Left lobe of liver (tissue), 2 donors: ENCODE measurements at regions not wholly inside any gene's neighbourhood (a gene's known extent, or its start where the extent isn't known, plus 50 kb on each side); places are given as distances from the start of the nearest gene placed in this dataset.

Experiments used
- ATAC-seq: fragments of 200-7000 bp; cut with Tn5 transposase; one replicate; pipeline ENCODE4 v1.9.1; 2020; ENCODE audit warnings: mild to moderate bottlenecking, moderate library complexity
- DNase-seq: peaks from one replicate; pipeline ENCODE4 v3.0.0-alpha.2; 2020; ENCODE audit warnings: low spot score
- donor health status: DM: no; HTN: no; CAD: no; lungs with moderate emphysema.
- donor health status: DM: no; HTN: yes; CAD: no.

DNA sequence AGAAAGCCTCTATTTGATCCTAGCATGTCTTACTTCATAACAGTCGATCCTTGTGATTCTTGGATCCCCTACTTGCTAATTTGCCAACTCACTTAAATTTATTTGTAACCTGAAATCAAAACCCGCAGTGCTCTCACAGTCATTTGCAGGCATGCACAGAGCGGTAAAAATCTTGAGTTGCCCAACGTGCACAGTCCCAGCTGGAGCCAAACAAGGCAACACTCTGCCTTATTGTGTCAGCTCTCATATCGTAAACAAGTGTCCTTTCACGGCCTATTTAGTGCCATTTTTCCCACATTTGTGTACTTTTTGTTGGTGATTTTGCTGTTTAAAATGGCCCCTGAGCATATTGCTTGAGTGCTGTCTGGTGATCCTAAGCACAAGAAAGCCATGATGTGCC, 511.3 kb upstream of the WWC1 start:
- DNase-seq (no peak), ATAC-seq (no peak)

DNA sequence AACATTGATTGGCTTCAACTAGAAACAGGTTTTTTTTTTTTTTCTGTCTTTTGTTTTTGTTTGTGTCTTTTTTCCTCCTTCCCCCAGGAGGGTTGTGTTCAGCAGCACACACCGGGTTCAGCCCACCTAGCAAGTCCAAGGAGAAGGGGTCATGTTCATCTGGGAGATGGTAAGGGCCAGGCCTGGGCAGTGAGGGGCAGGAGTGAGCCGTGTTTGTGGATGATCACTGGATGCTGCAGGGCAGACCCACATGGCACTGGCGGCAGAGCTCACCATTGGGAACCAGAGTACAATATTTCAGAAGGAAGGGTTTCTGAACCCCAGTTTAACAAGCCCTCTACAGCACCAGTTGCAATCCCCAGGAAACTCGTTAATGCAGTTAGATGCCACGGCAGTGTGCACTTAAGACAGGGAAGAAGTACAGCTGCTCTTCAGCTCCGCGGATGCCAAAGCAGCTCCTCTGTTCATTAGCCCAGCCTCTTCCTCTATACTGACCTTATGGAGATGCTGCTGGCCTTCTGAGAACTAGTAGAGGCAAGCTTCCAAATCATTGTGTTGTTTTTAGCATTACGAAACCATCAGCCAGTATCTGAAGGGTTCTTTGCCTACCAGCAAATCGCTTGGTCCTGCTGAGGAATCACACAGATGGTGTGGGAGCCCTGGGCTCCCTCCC, 508.2 kb upstream of the WWC1 start:
- DNase-seq (no peak), ATAC-seq (no peak)

DNA sequence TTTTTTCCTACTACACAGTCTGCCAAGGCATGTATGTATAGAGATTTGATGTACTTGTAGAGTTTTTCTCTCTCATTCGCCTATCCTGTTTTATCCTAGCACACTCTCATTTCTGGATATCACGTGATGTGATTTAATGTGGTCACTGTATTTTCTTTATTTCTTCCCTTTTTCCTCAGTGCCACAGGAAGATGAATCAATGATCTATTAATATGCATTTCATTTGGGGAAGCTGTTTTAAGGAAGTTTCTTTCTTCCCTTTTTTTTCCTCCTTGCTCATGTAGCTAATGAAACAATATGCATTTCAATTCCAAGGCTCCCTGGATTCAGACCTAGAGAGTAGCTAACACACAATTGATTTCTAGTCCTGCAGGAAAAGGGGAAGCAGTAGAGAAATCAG, 506.3 kb upstream of the WWC1 start:
- DNase-seq (no peak), ATAC-seq (no peak)

DNA sequence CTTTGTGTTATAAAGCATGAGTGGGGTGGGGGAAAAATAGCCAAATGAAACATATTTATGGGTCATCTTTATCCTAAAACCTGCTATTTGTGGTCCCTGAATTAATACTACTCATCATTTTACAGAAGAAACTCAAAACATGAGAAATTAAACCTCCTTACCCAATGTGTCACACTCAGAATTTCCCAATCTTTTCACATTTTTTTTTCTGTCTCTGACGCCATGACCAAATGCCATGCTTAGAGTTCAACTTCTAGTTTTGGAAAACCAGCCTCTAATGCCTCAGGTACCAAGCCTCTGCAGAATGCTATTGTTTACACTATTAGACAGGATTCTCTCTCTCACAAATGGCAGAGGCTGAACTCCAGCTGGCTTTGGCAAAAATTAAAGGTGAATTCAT, 505.5 kb upstream of the WWC1 start:
- ATAC-seq = no peak

DNA sequence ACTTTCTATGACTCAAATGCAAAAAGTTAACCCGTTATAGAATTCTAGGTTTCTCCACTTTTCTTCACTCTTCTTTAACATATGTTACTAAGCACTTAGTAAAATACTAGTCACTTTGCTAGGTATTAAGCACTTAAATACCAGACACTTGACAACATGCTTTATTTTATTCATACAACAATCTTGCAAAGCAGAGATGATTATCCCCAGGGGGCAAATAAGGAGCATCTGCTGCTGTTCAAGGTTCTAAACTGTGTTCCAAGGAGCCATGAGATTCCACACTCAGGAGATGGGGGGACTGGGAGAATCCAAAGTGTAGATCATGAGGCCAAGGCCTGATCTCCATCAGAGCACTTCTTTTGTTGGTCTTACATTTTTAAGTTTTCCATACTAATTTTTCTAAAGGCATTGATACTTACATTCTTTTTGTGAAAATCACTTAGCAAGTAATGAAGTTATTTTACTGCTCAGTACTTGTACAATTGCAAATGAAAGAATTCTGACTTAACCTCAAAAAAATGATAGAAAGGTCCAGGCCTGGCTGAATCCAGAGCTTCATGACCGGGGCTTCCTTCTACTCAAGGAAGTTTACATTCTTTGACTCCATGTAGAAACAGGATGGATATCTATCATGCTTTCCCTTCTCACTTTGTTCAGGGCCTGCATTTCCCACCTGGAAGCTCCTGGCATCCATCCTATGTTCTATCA, 504.4 kb upstream of the WWC1 start:
- ATAC-seq (no peak), DNase-seq (no peak)

More for the DNA sequence above, 505.5 kb upstream of the WWC1 start:
- no peak for DNase-seq

DNA sequence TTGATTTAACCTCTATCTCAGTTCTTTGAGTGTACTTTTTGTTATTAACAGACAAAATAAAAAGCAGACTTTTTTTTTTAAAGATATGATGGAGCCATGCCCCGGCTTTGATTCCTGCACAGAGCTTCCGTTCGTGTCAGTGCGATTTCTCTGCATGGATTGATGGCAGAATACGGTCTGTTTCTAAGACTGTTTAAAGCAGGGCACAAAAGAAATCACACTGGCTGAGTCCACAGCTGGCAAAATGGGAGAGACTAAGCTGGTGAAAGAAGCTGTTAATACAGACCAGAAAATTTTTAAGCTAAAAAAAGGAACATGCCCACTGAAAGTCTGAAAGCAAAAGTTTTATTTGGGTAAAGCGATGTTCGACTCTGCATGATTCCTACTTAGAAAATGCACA, 501.4 kb upstream of the WWC1 start:
- ATAC-seq (no peak), DNase-seq (no peak)

DNA sequence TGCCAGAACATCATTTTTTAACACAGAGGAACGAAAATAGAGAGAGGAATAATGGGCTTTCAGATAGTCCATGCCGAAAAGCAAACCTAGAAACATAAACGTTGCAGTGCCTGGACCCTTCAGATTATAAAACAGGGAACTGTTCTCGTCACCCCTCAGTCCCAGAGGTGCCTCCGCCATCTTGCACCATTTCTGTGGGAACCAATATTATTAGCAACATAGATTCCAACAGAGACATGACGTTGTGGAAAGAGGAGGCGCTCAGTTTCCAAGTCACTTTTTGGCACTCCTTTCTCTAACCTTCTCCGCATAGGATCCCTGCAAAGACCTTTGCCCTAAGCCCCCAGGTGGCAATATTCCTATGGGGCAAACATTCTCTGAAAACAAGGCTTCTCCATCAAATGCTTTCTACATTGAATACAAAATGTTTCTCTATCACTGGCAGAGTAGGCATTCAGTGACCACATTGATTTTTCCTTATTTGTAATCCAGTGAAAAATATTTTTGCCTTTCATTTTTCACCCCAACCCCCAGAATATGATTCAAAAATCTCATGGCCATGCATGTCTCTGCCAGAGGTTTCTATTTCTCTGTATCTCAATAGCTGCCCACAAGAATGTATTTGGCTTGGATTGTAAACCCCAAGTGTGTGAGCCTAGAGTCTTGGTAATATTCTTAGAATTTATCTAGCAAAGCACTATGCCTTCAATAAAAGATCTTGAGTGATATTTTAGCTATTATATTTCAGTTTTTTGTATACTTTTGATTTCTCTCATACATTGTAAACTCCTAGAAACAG, 500.8 kb upstream of the WWC1 start:
- ATAC-seq = no peak
- DNase-seq = no peak

DNA sequence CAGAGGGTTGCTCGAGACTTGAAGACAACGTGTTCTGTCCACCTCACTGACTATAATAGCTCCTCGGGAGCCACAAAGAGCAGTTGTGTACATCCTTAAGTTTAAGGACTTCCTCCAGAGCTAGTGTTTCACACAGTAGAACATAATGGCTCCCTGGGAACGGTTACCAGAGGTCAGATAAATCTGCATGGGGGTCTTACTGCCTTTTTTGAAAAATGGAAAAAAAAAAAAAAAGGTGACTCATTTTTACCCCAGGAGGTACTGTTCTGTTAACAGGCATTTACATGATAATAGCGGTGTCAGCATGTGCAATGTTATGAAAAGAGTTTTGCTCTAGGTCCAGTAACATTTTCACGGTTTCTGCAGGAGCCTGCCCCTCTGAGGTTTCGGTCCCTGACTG, 498.9 kb upstream of the WWC1 start:
- no peak for ATAC-seq

DNA sequence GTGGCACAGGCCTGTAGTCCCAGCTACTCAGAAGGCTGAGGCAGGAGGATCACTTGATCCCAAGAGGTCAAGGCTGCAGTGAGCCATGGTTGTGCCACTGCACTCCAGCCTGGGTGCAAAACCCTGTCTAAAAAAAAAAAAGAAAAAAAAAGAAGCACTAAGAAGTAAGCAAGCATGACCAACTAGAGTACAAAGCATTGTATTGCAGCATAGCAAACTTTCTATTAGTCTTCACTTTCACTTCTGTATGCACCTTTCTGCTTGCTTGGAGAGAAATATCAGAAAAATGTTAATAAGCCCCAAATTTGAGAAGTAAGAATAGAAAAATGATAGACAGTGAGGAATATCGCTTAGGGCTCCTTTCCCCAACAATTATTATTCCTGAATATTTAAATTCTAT, 497.7 kb upstream of the WWC1 start:
- DNase-seq = no peak

More for the DNA sequence above, 498.9 kb upstream of the WWC1 start:
- no peak for DNase-seq

DNA sequence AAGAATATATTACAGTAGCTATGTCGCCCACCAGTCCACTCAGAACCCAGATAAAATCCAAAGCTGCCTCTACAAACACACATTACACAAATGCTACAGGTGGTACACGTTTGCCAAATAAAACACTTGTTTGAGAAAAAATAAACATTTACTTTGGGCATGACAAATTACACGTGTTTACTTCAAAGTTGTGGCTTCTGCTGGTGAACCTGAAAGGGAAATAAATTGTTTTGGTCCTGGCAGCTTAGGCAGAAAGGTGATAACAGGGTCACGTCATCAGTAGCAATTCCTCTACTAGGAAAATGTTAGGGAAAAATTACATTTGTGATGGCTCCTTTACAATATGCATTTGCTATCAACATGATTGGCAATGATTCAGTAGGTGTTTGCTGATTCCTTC, 497.3 kb upstream of the WWC1 start:
- ATAC-seq = peak; percentile 67
- no peak for DNase-seq

More for the DNA sequence above, 497.7 kb upstream of the WWC1 start:
- peak; percentile 19 for ATAC-seq

DNA sequence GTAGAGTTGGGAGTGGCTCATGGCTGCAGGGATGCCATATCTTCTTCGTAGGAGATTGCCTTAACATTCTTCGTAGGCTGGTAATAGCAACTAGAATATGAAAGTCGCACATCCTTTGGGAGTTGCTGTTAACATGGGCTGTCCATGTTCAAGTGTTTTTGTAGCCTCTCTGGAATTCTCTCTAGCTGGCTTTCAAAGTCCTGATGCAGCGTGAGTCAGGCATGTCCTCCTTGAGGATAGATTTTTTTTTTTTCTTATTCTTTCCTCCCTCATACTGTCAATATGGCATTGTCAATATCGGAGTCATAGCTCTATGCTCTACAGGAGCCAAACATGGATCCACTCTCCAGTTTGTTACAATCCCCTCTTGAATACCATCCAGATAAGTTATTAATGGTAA, 494.8 kb upstream of the WWC1 start:
- DNase-seq (no peak), ATAC-seq (no peak)

DNA sequence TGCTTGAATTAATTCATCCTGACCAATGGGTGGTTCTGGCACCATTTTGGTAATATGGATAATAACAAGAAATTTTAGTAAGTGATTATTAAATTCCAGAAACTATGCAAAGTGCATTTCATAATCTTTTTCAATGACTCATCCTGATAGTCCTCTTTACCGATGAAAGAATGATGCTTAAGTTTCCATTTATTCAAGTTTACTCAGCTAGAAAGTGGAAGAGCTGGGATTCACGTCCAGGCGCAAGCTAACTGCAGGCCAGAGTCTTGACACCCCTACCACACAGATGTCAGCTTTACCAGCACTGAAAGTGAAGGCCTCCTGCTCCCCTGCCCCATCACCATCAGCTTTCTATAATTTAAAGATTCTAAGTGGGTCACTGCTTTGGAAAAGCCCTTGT, 493.5 kb upstream of the WWC1 start:
- DNase-seq (no peak), ATAC-seq (no peak)

DNA sequence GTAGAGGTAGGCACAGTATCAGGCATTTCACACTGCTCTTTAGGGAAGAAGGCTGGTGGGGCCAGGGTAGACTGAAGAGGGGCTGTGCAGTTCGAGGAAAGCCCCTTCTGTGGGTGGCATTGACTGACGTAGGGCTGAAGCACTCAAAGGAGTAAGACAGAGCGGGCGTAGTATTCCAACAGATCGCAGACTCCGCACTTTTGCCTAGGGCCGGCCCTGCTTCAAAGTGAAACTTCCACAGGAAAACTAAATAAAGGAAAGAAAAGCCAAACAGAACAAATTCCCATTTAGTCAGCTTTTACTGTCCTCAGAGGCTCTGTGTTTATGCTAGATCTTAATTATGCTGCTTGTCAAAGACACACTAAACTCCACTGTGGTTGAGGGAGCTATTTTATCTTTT, 493.0 kb upstream of the WWC1 start:
- DNase-seq = no peak
- no peak for ATAC-seq

DNA sequence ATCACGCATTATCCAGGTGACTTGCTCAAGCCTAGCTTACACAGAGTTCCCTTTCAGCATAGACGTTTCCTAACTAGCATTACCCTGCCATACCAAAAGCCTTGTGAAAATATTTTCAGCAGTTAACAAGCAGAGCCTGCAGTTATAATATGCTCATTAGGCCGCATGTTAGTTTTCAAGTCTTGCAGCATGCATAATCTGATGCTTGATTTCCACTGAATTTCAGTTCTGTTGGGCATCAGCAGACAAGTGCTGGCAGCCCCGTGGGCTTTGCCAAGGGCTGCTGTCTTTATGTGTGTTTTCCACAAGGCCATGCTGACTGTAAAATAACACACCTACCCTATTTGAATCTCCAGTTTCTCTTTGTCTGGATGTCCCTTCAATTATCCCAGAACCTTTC, 491.0 kb upstream of the WWC1 start:
- no peak for DNase-seq

DNA sequence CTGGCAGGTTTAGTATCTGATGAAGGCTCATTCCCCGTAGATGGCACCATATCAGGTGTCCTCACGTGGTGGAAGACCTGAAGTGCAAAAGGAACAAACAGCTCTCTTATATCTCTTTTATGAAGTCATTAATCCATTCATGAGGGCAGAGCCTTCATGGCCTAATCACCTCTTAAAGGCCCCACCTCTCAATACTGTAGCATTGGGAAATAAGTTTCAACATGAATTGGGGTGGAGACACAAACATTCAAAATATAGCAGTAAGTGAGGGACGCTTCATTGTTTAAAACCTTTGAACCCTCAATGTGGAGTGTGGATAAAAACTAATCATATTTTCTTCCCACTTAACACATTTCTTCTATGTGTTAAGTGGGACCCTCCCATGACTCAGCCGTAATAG, 489.4 kb upstream of the WWC1 start:
- ATAC-seq (no peak), DNase-seq (no peak)

More for the DNA sequence above, 491.0 kb upstream of the WWC1 start:
- no peak for ATAC-seq

DNA sequence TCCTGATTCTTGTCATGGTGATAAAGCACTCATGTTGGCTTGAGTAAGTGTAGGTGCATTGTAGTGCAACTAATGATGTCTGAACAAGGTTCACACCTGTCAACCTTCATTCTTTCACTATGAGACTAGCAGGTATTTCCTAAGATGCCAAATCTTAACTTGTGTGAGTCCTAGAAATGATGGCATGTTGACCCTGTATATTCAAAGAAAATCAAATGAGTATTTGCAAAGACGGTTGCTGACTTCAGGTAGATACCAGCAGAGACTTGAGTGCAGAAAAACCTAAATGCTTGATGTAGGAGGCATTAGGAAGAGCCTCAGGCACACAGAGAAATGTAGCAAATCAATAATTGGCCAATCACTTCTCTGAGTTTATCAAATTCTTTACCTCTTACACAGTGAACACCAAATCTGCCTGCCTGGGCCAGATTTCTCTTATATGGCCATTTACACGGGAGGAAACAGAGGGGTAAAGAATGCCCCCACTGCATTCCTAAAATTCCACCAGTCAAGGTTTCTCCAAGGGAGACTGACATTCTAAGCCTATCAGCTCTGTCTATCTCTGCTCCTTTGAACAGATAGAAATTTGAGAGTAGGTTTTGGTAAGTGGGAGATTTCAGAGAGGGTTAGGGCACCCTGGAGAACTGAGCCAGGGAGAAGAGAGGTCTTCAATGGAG, 488.6 kb upstream of the WWC1 start:
- DNase-seq (no peak), ATAC-seq (no peak)

DNA sequence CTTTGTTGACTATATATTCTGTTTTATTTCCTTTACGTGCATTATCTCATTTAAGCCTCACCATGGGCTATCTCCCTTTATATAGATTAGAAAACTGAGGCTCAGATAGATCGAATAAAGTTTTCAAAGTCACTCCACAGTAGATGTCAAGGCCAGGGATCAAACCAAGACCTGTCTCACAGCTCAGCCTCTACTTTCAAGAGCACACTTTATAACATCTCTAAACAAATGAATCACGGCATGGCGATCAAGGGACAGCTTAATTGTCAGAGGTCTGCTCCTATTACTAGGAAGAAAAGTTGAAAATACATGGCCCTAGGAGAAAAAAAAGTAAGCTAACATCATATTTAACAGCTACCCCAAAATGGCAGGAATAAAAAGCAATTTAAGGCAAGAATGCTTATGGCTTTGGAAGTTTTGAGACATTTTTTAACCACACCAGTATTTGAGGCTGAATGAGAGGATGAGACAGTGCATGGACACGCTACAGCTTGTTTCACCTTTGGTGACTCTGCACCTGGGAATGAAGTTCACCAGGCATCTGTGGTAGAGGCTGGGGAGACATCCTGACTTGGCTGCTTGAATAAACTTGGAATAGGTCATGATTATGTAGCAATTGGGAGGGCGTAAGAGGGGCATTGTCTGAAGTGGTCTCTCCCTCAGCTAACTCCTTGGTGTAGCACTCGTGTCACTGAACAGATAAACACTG, 486.8 kb upstream of the WWC1 start:
- ATAC-seq = no peak
- DNase-seq = no peak

DNA sequence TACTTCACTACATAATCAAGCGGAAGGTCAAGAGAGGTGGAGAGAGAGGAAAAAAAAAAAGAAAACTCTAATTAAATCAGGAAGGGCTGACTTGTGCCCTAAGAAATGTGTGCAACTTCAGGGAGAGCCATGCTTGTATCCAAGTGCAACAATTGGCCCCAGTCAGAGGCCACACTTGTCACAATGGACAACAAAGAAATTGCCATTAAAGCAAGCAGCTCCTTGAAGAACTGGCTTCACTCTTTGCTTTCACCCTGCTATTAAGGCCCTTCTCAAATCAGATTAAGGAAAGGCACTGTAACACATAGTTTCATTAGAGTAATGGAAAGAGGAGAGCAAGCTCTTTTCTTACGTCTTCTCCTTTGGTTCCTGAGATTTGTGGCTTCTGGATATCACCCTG, 480.9 kb upstream of the WWC1 start:
- ATAC-seq (no peak), DNase-seq (no peak)

DNA sequence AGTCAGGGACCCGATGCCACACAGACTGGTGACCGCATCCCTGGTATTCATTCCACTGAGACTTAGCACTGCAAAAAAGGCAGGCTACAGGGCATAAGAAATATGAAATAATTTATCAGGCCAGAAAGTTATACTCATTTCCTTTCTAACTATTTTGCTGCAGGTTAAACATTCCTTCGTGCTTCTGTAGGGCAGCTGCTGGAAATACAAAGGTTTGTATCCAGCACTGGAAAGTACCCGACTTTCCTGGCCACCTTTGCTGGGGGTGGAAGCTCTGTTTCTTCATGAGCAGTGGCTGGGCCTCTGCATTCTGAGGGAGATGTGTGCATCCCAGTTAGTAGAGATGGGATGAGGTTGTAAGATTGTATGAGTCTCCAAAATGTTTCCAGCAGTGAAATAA, 478.6 kb upstream of the WWC1 start:
- no peak for DNase-seq
- ATAC-seq = no peak

DNA sequence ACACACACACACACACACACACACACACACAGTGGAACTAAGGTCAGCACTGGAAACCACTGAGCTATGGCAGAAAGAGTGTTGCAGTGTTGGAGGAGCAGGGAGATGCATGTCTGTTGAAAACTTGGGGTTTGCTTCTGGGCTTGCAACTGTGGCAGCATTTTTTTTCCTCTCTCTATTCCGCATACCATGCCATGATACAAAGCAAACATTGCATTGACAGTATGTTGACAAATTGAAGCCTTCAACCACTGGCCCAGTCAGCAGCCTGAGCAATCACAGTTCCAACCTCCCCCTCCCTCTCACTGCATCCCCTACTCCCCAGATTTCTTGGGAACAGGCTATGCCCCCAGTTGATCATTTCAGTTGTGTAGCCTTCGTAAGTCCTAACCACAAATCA, 478.1 kb upstream of the WWC1 start:
- no peak for DNase-seq
- ATAC-seq = no peak

DNA sequence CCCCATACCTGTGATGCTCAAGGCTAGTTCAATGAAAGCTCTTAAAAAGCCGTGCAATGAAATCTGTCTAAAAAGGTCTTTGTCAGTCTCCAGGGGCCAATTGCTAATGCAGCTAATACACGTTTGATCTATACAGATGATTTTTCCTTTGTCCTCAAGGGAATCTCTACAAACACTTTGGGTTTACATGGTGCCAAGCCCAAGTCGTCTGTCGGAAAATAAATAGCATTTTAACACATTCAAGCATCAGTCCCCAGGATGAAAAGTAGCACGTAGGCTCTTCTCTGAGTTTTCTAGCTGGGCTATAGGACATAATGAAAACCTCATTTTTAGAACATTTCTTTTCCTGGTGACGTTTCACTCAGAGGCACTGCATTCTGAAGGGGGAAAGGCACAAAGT, 477.4 kb upstream of the WWC1 start:
- ATAC-seq (no peak), DNase-seq (no peak)
